Activated T-cell treated with anti-CD3 and anti-CD28 coated beads for 48 hours (primary cell): ENCODE measurements at regions not wholly inside any gene's neighbourhood (a gene's known extent, or its start where the extent isn't known, plus 50 kb on each side); places are given as distances from the start of the nearest gene placed in this dataset.

Experiments
- DNase-seq: peaks from one replicate; pipeline ENCODE4 v3.0.0-alpha.2; 2020; ENCODE audit warnings: low read depth

DNA sequence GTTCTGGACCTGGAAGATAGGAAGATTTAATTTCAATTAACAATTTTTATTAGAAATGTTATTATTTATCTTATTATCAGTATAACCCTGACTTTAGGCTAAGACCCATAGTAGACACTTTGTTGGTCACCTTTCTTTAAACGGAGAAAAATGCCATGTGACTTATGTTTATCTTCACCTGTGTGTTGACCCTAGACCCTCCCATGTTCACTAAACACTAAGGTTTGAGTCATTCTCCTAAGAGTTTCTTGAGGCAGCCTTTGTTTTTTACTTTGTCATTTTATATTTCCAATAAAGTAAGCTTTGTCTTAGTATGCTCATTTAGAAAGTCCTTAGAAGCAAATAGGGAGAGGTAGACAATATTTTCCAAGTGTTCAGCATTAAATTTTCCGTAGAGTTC lies 771.7 kb downstream of the METTL15 start:
- DNase-seq, result no peak

DNA sequence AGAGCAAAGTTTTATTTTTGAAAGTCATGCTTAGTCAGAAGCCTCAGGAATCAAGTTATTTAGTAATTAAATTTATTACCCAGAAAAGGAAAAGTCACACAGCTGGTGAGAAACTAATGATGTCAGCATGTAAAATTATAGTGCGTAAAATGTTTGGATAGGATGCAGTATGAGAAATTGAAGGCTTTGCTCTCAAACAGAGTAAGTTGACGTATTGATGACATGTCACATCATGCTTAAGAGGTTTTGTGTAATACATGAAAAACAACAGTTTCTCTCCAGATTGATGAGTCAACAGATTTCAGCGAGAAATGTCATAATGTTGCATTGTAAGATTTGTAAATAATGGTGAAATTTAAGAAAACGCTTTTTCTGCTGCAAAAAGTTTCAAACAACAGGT lies 769.8 kb downstream of the METTL15 start:
- DNase-seq, result no peak

DNA sequence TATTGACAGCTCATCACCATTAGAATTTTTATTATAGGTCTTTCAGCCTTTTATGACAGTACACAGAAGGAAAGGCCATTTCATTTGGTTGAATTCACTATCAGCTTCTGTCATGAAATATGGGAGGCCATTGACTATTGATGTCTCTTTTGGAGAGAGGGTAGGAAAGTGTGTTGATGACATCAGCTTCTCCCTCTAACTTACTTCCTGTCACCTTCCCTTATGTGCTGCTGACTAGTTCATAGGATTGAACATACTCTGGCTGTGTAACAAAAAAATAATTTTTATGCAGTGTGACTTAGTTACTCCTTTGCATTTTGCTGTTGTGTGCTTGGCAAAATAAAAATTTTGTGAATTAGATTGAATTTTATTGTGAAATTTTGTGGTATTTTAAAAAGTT lies 769.2 kb downstream of the METTL15 start:
- no peak for DNase-seq

DNA sequence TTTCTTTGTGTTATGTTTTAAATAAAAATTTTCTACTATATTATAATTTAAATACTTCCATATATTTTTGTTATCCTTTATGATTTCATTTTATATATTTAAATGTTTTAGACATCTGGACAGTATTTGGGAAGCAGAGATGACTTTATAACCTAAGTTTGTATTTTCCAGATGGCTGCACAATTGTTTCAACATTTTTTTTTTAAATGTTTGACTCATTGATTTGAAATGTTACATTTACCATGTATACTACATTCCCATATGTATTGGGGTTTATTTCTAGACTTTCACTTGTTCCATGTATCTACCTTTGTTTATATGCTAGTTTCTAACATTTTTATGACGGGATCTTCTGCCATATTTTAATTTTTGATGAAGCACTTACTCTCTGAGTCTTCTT lies 766.5 kb downstream of the METTL15 start:
- DNase-seq, result no peak

DNA sequence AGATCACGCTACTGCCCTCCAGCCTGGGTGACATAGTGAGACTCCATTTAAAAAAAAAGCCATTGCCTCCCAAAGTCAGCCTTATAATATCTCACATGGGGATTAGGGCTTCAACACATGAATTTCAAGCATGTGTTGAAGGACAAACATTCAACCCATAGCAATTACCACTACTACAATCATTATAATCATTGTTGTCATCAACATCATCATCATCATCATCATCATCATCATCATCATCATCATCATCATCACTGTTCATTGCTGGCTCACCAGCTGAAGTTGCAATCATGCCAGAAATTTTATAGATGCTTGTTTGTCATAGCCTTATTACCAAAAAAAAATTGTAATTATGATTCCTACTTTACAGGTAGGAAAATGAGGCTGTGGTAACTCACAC lies 762.9 kb downstream of the METTL15 start:
- DNase-seq, result no peak

DNA sequence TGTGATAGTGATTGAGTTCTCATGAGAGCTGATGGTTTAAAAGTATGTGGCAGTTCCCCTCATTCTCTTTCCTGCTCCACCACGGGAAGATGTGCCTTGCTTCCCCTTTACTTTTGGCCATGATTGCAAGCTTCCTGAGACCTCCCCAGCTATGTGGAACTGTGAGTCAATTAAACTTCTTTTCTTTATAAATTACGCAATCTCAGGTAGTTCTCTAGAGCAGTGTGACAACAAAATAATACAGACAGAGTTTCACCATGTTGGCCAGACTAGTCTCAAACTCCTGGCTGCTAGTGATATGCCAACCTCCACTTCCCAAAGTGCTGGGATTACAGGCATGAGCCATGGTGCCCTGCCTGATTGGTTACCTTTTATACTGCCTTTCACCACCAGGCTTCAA lies 755.2 kb downstream of the METTL15 start:
- no peak for DNase-seq

DNA sequence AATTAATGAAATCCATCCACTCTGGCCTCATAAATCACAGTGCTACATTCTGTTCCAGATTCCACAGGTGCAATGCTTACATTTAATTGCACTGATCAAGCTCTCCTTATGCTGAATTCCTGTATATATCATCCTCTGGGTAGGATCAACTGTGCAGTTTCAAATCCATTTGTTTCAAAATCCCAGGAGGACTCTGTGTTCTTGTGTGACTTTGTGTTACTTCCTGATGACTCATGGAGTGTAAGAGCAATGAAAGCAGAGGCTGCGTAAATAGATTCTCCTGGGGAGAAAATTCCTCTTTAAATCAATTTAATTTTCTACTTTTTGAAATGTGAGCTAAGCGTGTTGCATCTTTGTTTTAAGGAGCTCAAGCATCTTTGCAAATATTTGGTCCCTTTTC lies 752.7 kb downstream of the METTL15 start:
- DNase-seq, result no peak

DNA sequence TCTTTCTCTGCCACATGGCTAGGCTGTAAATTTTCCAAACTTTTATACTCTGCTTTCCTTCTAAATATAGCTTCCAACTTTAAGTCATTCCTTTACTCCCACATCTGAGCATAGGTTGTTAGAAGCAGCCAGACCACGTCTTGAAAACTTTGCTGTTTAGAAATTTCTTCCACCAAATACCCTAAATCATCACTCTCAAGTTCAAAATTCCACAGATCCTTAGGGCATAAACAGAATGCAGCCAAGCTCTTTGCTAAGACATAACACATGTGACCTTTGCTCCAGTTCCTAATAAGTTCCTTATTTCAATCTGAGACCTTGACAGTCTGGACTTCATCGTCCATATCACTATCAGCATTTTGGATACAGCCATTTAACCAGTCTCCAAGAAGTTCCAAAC lies 749.9 kb downstream of the METTL15 start:
- no peak for DNase-seq

DNA sequence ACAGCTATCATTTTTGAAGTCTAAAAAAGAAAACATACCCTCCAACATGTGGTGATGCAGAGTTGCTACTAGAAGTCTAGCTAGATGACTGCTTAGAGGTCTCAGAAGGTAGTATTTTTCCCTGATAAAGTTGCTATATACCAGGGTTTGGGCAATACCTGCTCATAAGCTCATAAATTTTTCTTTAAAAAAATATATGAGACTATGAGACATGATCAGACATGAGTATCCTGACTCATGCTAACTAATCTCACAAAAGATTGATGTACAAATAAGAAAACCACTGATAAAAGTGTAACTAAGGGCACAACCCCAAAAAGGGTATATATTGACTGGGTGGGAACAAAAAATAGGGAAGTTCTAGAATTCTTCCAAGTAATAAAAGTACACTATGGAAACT lies 740.9 kb downstream of the METTL15 start:
- DNase-seq, result no peak

DNA sequence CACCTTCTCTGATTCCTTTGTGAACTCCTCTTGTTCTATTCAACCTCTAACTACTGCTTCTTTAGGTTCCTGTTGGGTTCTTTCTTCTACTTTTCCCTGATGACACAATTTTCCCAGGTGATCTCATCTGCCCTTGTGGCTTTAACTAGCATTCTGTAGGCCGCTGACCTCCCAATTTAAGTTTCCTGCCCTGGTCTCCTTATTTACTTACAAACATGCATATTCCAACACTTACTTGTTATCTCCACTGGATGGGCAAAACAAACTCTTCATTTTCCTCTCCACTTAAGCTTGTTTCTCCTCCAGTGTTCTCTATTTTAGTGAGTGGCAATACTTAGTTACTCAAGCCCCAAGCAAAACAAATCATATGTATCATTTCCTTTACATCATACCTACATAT lies 734.5 kb downstream of the METTL15 start:
- no peak for DNase-seq

DNA sequence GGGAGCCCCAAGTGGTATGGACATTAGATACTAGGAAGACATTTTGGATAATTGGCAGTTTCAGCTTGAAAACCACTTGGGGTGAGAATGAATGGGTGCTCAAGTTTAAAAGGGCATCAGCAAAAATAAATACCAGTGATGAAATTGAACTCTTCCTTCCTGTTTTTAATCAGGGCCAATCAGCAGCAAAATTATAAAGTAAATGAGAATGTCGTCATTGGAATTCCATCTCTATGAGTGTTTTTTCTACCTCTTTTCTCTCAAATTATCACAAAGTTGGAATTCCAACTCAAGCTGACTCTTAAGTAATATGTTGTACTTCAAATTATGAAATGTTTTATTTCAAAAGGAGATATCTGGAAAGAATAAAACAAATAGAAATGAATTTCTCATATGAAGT lies 730.6 kb downstream of the METTL15 start:
- DNase-seq, result no peak

DNA sequence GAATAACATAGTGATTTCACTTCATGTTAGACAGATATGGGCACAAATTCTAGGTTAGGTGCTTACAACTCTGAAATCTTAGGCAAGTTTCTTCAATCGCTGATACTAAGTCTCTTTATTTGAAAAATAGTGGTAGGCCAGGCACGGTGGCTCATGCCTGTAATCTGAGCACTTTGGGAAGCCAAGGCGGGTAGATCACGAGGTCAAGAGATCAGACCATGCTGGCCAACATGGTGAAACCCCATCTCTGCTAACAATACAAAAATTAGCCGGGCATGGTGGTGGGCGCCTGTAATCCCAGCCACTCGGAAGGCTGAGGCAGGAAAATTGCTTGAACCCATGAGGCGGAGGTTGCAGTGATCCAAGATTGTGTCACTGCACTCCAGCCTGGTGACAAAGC lies 729.4 kb downstream of the METTL15 start:
- DNase-seq, result no peak

DNA sequence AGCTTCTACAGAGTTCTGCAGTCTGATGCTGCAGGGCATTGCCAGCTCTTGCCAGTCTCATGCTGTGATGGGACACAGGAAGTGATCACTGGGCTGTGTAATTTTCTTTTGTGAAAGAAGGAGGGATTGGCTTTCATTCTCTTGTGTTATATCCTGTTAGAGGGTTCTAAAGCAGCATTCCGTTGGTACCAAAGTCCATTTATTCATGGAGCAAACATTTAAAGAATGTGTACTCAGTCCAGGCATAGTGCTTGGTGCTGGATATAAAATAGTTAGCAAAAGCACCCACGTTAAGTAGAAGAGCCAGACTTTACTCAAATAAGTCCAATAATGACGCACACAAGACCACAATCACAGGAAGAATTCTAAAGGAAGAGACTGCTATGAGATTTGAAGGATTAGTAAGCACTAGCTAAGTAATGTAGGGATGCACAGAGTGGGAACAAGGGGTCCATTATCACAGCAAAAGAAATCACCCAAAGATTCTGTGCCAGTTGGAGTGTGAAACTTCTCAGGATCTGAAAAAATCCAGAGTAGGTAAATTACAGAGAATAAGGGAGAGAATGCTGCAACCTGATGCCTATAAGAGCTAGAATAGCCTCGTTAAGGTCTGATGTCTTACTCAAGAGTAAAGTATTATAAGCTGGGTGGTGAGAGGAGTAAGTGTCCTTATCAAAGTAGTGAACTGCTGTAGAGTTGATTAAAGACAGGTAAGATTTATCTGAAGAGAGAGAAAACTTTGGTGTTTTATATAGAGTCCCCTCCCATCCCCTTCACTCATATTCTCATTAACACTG lies 728.3 kb downstream of the METTL15 start:
- no peak for DNase-seq

DNA sequence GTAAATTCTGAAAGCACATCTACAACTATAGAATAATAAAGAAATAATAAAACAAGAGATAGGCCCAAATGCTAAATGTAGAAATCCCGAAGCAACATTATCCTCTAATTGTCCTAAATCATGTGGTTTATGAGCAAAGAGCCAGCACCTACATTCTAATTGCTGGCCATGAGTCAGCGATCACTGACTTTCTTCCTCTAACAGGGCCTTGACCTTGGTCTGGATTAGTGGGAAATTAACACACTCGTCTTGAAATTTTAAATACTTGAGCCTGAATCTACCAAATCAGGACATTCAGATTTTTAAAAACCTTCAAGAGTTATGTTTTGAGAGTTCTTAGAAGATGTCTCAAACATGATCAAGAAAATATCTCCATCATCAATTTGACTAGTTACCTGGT lies 727.6 kb downstream of the METTL15 start:
- DNase-seq, result no peak

DNA sequence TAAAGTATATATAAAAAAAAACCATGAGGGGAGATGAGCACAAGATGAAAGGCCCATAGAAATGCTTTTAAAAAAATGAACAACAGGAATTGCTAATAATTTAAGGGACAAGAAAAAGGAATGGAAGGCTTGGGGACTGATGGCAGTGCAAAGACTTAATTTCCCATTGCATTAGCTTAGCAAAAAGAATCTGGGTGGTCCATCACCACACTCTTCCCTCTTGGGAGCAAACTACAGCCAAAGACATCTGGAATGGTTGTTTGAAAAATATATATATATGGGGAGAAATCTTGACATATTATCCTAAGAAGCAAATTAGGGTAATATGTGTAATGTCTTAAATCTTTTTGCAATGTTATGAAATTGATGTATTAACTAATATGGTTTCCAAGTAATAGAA lies 727.1 kb downstream of the METTL15 start:
- no peak for DNase-seq

DNA sequence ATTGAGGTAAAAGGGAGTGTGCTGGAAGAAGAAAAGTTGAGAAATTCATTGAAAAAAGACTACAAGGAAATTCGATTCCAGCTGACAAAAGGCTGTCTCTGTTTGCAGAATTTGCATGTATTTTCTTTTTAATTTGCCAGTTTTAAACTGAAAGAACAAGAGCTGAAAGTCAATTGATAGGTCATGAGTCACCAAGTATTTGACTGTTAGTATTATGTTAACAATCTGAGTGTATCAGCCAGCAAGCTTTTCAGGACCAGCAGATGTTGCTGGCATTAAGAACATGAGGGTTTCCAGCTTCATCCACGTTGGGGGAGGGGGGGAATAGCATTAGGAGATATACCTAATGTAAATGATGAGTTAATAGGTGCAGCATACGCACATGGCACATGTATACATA lies 726.7 kb downstream of the METTL15 start:
- DNase-seq, result no peak

DNA sequence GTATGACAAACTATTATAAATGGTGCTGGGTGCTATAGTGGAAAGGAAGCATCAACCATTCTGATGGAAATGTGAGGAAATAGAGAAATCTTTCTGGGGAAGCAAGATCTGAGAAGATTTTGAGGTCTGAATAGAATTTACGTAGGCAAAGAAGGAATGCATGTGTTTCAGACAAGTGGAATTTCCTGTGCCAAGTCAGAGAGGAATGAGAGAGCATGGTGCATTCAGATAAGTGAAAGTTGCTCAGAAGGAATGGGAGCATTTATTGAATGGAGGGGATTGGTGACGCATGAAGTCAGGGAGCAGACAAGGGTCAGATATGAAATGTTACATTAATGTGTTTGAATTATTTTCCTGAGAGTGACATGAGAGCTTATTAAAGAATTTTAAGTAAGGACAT lies 725.5 kb downstream of the METTL15 start:
- no peak for DNase-seq

DNA sequence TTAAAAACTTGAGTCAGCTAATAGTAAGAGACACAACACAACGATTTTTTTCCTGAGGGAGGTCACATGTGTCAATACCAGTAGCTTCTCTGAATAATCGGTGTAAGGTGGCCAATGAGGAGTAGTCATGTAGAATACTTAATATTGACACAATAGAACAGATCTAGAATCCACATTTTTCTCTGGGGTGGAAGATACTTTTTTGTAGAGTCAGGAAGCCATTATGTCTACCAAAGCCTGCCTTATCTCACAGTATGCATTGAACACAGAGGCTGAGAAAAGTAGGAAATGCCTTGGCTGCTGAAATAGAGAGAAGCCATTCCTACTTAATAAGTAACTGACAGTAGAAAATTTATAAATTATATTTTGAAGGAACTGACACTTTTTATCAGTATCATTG lies 725.0 kb downstream of the METTL15 start:
- DNase-seq, result no peak

DNA sequence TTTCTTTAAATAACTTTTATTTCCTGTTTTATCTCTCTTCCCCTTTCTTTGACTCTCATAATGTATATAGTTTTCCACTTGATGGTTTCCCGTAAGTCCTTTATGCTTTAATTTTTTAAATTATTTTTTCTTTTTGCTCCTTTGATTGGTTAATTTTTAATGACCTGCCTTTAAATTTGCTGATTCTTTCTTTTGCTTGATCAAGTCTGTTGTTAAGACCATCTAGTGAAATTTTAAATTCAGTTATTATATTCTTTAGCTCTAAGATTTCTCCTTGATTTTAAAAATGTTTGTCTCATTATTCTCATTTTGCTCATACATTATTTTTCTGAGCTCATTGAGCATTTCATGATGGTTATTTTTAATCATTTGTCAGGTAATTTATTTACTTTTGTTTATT lies 718.6 kb downstream of the METTL15 start:
- DNase-seq, result no peak

DNA sequence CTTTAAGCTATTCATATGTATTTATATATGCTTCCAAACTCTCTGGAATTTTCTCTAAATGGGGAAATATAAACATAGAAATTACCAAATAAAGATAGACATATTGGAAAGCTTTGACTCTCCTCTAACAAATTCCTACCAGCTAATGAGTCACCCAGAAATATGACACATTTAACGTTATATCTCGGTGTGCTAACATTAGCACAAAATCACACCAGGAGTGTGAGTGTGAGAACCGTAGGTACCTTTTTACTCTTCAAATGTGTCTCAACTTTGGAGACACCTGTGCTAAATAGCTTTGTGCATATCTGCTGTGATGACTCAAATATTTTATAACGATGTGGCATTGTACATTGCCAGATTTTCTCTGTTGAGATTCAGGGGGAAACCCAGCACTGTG lies 714.4 kb downstream of the METTL15 start:
- DNase-seq, result no peak

DNA sequence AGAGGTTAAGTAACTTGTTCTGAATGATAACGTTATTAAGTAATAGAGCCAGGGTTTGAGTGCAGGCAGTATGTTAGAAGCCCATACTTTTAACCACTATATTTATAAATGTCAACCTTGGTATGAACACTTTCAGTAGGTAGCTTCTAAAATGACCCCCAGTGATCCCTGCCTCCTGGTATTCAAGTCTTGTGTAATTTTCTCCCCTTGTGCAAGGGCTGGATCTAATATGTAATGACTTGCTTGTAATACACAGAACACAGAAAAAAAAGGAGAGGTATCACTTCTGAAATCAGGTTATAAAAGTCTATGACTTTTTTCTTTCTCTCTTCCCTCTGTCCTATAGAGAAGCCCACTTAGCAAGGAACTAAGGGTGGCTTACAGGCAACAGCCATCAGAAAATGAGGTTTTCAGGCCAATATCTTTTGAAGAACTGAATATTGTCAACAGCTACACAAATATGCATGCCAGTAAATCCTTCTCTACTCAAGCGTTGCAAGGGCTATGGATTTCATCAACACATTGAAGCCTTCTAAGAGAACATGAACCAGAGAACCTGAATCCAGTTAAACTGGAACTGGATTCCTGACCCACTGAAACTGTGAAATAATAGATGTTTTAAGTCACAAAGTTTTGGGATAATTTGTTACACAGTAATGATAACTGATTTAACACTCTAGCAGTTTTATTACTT lies 712.3 kb downstream of the METTL15 start:
- no peak for DNase-seq

DNA sequence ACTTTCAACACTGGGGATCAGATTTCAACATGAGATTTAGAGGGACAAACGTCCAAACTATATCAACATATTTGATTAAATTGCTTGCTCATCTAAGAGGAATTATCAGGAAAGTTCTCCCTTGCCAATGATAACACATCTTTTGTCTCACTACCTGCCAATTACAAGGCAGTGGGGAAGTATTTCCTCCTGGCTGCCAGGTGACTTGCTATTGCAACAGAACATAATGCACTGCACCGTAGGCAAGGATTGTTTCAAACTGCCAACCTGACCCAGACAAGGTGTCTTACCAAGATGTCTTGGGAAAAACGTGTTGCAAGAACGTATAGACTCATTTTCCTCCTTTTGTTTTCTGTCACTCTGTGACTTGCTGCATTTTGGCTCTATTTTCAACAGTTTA lies 711.6 kb downstream of the METTL15 start:
- DNase-seq, result no peak

DNA sequence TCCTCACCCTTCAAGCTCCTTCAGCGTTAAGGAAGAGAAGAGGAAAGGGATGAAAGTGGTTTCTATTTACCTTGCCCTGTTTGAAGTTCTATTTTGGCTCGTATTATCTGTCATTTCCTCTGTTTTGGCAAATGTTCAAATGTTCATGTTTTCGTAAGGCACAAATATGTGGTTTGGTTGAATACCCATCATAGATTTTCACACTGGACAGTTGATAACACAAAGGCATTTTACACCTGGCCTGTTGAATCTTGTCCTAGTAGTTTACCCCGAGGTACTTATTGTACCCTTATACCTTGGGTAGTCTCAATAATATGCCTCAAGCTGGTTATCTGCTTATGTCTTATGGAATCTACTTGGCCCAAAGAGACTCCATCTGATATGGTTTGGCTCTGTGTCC lies 706.9 kb downstream of the METTL15 start:
- no peak for DNase-seq

DNA sequence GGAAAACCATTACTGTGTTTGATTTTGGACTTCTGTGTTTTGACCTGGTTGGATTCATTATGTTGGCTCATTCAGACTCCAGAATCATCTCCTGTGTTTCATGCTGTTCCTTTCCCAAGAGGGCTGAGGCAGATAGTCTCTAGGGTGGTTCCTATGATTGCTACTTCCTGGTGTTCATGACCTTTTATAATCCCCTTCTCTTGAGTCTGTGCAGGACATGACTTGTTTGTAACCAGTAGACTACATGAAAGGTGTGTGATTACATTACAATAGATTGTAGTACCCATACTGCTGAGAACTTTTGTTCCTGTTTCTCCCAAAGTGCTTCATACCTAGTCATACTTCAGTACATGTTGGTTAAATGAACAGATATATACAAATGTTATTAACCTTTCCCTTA lies 700.6 kb downstream of the METTL15 start:
- no peak for DNase-seq
